Mucosa of rectum (tissue), 2 donors: ENCODE measurements at regions not wholly inside any gene's neighbourhood (a gene's known extent, or its start where the extent isn't known, plus 50 kb on each side); places are given as distances from the start of the nearest gene placed in this dataset.

Source experiments
- H3K27ac ChIP-seq, 2 donors: one replicate each; pipeline ENCODE4 v1.7.0; 2013; ENCODE audit warnings: inconsistent platforms in 2 of 2, low read depth in 2 of 2, low read length in 2 of 2
- H3K27me3 ChIP-seq, 2 donors: one replicate each; pipeline ENCODE4 v1.7.0; 2013; ENCODE audit warnings: low read length in 2 of 2; ENCODE audit not compliant: control insufficient read depth in 2 of 2, insufficient read depth in 2 of 2
- H3K36me3 ChIP-seq, 2 donors: one replicate each; pipeline ENCODE4 v1.7.0; 2013; ENCODE audit warnings: low read length in 2 of 2; ENCODE audit not compliant: control insufficient read depth in 2 of 2, insufficient read depth in 2 of 2
- H3K4me1 ChIP-seq, 2 donors: one replicate each; pipeline ENCODE4 v1.7.0; 2013; ENCODE audit warnings: low read length in 2 of 2, mild to moderate bottlenecking in 1 of 2; ENCODE audit not compliant: control insufficient read depth in 2 of 2, insufficient read depth in 2 of 2
- H3K4me3 ChIP-seq, 2 donors: one replicate each; pipeline ENCODE4 v1.7.0; 2013; ENCODE audit warnings: low read length in 2 of 2
- H3K9ac ChIP-seq, 2 donors: one replicate each; pipeline ENCODE4 v1.7.0; 2013; ENCODE audit warnings: low read length in 2 of 2, low read depth in 1 of 2, mild to moderate bottlenecking in 1 of 2
- H3K9me3 ChIP-seq, 2 donors: one replicate each; pipeline ENCODE4 v1.7.0; 2013; ENCODE audit warnings: low read length in 2 of 2; ENCODE audit not compliant: control insufficient read depth in 2 of 2
- donor health status: healthy.
- donor health status: Normal muscosa, but diverticular disease.

GRCh38 chr1:102758418-102758817, 349.9 kb downstream of the COL11A1 start:
- no peak overlapping the region for H3K27ac ChIP-seq
- H3K9ac ChIP-seq, result no peak overlapping the region
- H3K27me3 ChIP-seq, result no peaks in the 10 kb centered on the region
- no peaks in the 10 kb centered on the region for H3K9me3 ChIP-seq
- H3K4me3 ChIP-seq, result no peak overlapping the region
- no peaks in the 10 kb centered on the region for H3K36me3 ChIP-seq
- H3K4me1 ChIP-seq, result no peaks in the 10 kb centered on the region

GRCh38 chr1:102757363-102757762, 351.0 kb downstream of the COL11A1 start:
- no peak overlapping the region for H3K4me3 ChIP-seq
- H3K9me3 ChIP-seq, result no peaks in the 10 kb centered on the region
- no peaks in the 10 kb centered on the region for H3K27me3 ChIP-seq
- H3K4me1 ChIP-seq, result no peaks in the 10 kb centered on the region
- H3K36me3 ChIP-seq, result no peaks in the 10 kb centered on the region
- no peak overlapping the region for H3K9ac ChIP-seq
- H3K27ac ChIP-seq, result no peak overlapping the region

- no peaks in the 10 kb centered on the region for H3K4me1 ChIP-seq
- no peak overlapping the region for H3K27ac ChIP-seq
- no peak overlapping the region for H3K9ac ChIP-seq
- H3K36me3 ChIP-seq, result no peaks in the 10 kb centered on the region
- H3K27me3 ChIP-seq, result no peaks in the 10 kb centered on the region
- no peaks in the 10 kb centered on the region for H3K9me3 ChIP-seq
- H3K4me3 ChIP-seq, result no peak overlapping the region
Measured at GRCh38 chr1:102751111-102751510, 357.2 kb downstream of the COL11A1 start.

GRCh38 chr1:102742426-102742825, 365.9 kb downstream of the COL11A1 start:
- no peaks in the 10 kb centered on the region for H3K27me3 ChIP-seq
- no peaks in the 10 kb centered on the region for H3K9me3 ChIP-seq
- H3K27ac ChIP-seq, result no peak overlapping the region
- H3K9ac ChIP-seq, result no peak overlapping the region
- no peaks in the 10 kb centered on the region for H3K4me1 ChIP-seq
- no peaks in the 10 kb centered on the region for H3K36me3 ChIP-seq
- no peak overlapping the region for H3K4me3 ChIP-seq

- no peak overlapping the region for H3K27ac ChIP-seq
Measured at GRCh38 chr1:102733491-102734236, 374.7 kb downstream of the COL11A1 start.

GRCh38 chr1:102732927-102733326, 375.4 kb downstream of the COL11A1 start:
- H3K4me1 ChIP-seq, result no peaks in the 10 kb centered on the region
- no peak overlapping the region for H3K9ac ChIP-seq
- H3K4me3 ChIP-seq, result no peak overlapping the region
- H3K27ac ChIP-seq, result no peak overlapping the region
- no peaks in the 10 kb centered on the region for H3K27me3 ChIP-seq
- H3K9me3 ChIP-seq, result no peaks in the 10 kb centered on the region
- no peaks in the 10 kb centered on the region for H3K36me3 ChIP-seq

More at GRCh38 chr1:102733491-102734236, 374.7 kb downstream of the COL11A1 start:
- no peak overlapping the region for H3K4me3 ChIP-seq
- H3K9ac ChIP-seq, result no peak overlapping the region
- H3K36me3 ChIP-seq, result no peaks in the 10 kb centered on the region
- H3K4me1 ChIP-seq, result no peaks in the 10 kb centered on the region
- H3K27me3 ChIP-seq, result no peaks in the 10 kb centered on the region
- H3K9me3 ChIP-seq, result no peaks in the 10 kb centered on the region

GRCh38 chr1:102726417-102726816, 381.9 kb downstream of the COL11A1 start:
- H3K4me3 ChIP-seq, result no peak overlapping the region
- H3K27ac ChIP-seq, result no peak overlapping the region
- no peaks in the 10 kb centered on the region for H3K36me3 ChIP-seq
- H3K27me3 ChIP-seq, result no peaks in the 10 kb centered on the region
- no peak overlapping the region for H3K9ac ChIP-seq
- H3K4me1 ChIP-seq, result no peaks in the 10 kb centered on the region
- H3K9me3 ChIP-seq, result no peaks in the 10 kb centered on the region

GRCh38 chr1:102724741-102725140, 383.6 kb downstream of the COL11A1 start:
- H3K9ac ChIP-seq, result no peak overlapping the region
- no peaks in the 10 kb centered on the region for H3K9me3 ChIP-seq
- no peak overlapping the region for H3K27ac ChIP-seq
- no peaks in the 10 kb centered on the region for H3K36me3 ChIP-seq
- no peak overlapping the region for H3K4me3 ChIP-seq
- H3K4me1 ChIP-seq, result no peaks in the 10 kb centered on the region
- no peaks in the 10 kb centered on the region for H3K27me3 ChIP-seq

GRCh38 chr1:102715150-102715549, 393.2 kb downstream of the COL11A1 start:
- H3K4me3 ChIP-seq, result no peak overlapping the region
- H3K27me3 ChIP-seq, result no peaks in the 10 kb centered on the region
- H3K27ac ChIP-seq, result no peak overlapping the region
- no peaks in the 10 kb centered on the region for H3K9me3 ChIP-seq
- H3K36me3 ChIP-seq, result no peaks in the 10 kb centered on the region
- H3K9ac ChIP-seq, result no peak overlapping the region
- no peaks in the 10 kb centered on the region for H3K4me1 ChIP-seq

- H3K9me3 ChIP-seq, result no peaks in the 10 kb centered on the region
- no peaks in the 10 kb centered on the region for H3K4me1 ChIP-seq
- no peaks in the 10 kb centered on the region for H3K27me3 ChIP-seq
- H3K27ac ChIP-seq, result no peak overlapping the region
- H3K36me3 ChIP-seq, result no peaks in the 10 kb centered on the region
- H3K9ac ChIP-seq, result no peak overlapping the region
- no peak overlapping the region for H3K4me3 ChIP-seq
Measured at GRCh38 chr1:102699524-102699923, 408.8 kb downstream of the COL11A1 start.
